Small intestine (tissue), 7 donors: ENCODE measurements at regions not wholly inside any gene's neighbourhood (a gene's known extent, or its start where the extent isn't known, plus 50 kb on each side); places are given as distances from the start of the nearest gene placed in this dataset.

ENCODE experiments used
- DNase-seq, 2 donors: peaks; one replicate each; pipeline versions ENCODE4 v3.0.0 to v3.0.0-alpha.2; 2013
- FAIRE-seq: peaks from 2 replicates; lab custom pipeline; 2012; peaks lifted over from hg19 to GRCh38; lab: Jason Lieb, UNC
- H3K27ac ChIP-seq, 3 donors: one replicate each; pipeline ENCODE4 v1.5.1; 2013; ENCODE audit warnings: low read length in 2 of 3, mild to moderate bottlenecking in 2 of 3, control low read depth in 1 of 3, inconsistent platforms in 1 of 3, low read depth in 1 of 3, moderate library complexity in 1 of 3
- H3K27me3 ChIP-seq, 3 donors: one replicate each; pipeline ENCODE4 v1.6.1; 2013; ENCODE audit warnings: low read length in 3 of 3, inconsistent platforms in 1 of 3; ENCODE audit not compliant: control insufficient read depth in 3 of 3, insufficient read depth in 3 of 3
- H3K36me3 ChIP-seq, 3 donors: one replicate each; pipeline ENCODE4 v1.6.1; 2013; ENCODE audit warnings: low read length in 3 of 3, inconsistent platforms in 1 of 3, low read depth in 1 of 3, mild to moderate bottlenecking in 1 of 3, moderate library complexity in 1 of 3; ENCODE audit not compliant: control insufficient read depth in 3 of 3, insufficient read depth in 2 of 3
- H3K4me1 ChIP-seq, 3 donors: one replicate each; pipeline ENCODE4 v1.6.1; 2013; ENCODE audit warnings: low read length in 2 of 3, inconsistent platforms in 1 of 3, low read depth in 1 of 3, mild to moderate bottlenecking in 1 of 3, moderate library complexity in 1 of 3; ENCODE audit not compliant: control insufficient read depth in 3 of 3, insufficient read depth in 2 of 3
- H3K4me3 ChIP-seq, 3 donors: one replicate each; pipeline ENCODE4 v1.5.1; 2013; ENCODE audit warnings: low read length in 3 of 3, control low read depth in 1 of 3, inconsistent platforms in 1 of 3, low read depth in 1 of 3, mild to moderate bottlenecking in 1 of 3, moderate library complexity in 1 of 3
- H3K9me3 ChIP-seq, 2 donors: one replicate each; pipeline ENCODE4 v1.6.1; 2013; ENCODE audit warnings: low read depth in 1 of 2, low read length in 1 of 2; ENCODE audit not compliant: control insufficient read depth in 2 of 2, insufficient read depth in 1 of 2
- WGBS, 3 donors: extraction: QIAGEN DNeasy Blood & Tissue Kit; methylation state at CpG; one replicate each; pipeline ENCODE4 v1.1.7; 2013; 5-methylcytosine and 5-hydroxymethylcytosine counted together
- donor health status: healthy with polysubstance abuse.
- donor health status: control.
- donor health status: control.
- donor health status: Bipolar disorder and iron deficiency.
- donor health status: healthy.

- 70 to 80% (median 73%) methylated on average over 6 of the region's 6 CpGs for WGBS, 3 donors
- Histone ChIP-seq H3K4me3 (no peak overlapping the region), H3K4me1 (peaks cover 0 to 4% (median 0%) of the 10 kb centered on the region in 3 donors), H3K9me3 (no peaks in the 10 kb centered on the region), H3K36me3 (no peaks in the 10 kb centered on the region), H3K27ac (no peak overlapping the region), H3K27me3 (peaks cover 0 to 4% (median 0%) of the 10 kb centered on the region in 3 donors)
- DNase-seq (no peak), FAIRE-seq (no peak)
These were observed 358.9 kb downstream of the TNS1 start for GRCh38 chr2:217643789-217644301.

- no peak overlapping the region for H3K4me3 ChIP-seq
- no peaks in the 10 kb centered on the region for H3K9me3 ChIP-seq
- WGBS, 3 donors = 77 to 83% (median 82%) methylated on average over 6 of the region's 6 CpGs
- no peak overlapping the region for H3K27ac ChIP-seq
- peaks cover 0 to 4% (median 0%) of the 10 kb centered on the region in 3 donors for H3K27me3 ChIP-seq
- no peak for DNase-seq
- no peak for FAIRE-seq
- H3K4me1 ChIP-seq = peaks cover 0 to 4% (median 0%) of the 10 kb centered on the region in 3 donors
- H3K36me3 ChIP-seq = no peaks in the 10 kb centered on the region
These were observed 359.9 kb downstream of the TNS1 start for GRCh38 chr2:217642944-217643343.

- H3K9me3 ChIP-seq = no peaks in the 10 kb centered on the region
- H3K4me3 ChIP-seq = no peak overlapping the region
- 61 to 76% (median 68%) methylated on average over 2 of the region's 2 CpGs for WGBS, 3 donors
- peaks cover 0 to 4% (median 0%) of the 10 kb centered on the region in 3 donors for H3K4me1 ChIP-seq
- H3K27ac ChIP-seq = no peak overlapping the region
- H3K27me3 ChIP-seq = peaks cover 0 to 4% (median 0%) of the 10 kb centered on the region in 3 donors
- FAIRE-seq (no peak), DNase-seq (no peak)
- no peaks in the 10 kb centered on the region for H3K36me3 ChIP-seq
These were observed 360.8 kb downstream of the TNS1 start for GRCh38 chr2:217641960-217642359.

- Histone ChIP-seq H3K27ac (no peak overlapping the region), H3K36me3 (no peaks in the 10 kb centered on the region), H3K4me1 (peaks cover 0 to 4% (median 0%) of the 10 kb centered on the region in 3 donors), H3K27me3 (peaks cover 0 to 4% (median 0%) of the 10 kb centered on the region in 3 donors), H3K4me3 (no peak overlapping the region), H3K9me3 (no peaks in the 10 kb centered on the region)
- WGBS, 3 donors = 77 to 90% (median 86%) methylated on average over 2 of the region's 2 CpGs
- DNase-seq (no peak), FAIRE-seq (no peak)
These were observed 363.3 kb downstream of the TNS1 start for GRCh38 chr2:217639481-217639880.

- Histone ChIP-seq H3K36me3 (no peaks in the 10 kb centered on the region), H3K27ac (no peak overlapping the region), H3K9me3 (no peaks in the 10 kb centered on the region), H3K4me1 (peaks cover 0 to under 1% (median 0%) of the 10 kb centered on the region in 3 donors), H3K27me3 (peaks cover 0 to 4% (median 0%) of the 10 kb centered on the region in 3 donors), H3K4me3 (no peak overlapping the region)
- DNase-seq (no peak), FAIRE-seq (no peak)
- 93 to 95% (median 94%) methylated on average over 4 of the region's 4 CpGs for WGBS, 3 donors
These were observed 364.3 kb downstream of the TNS1 start for GRCh38 chr2:217638533-217638932.

GRCh38 chr2:217638031-217638430 lies 364.8 kb downstream of the TNS1 start:
- no peaks in the 10 kb centered on the region for H3K9me3 ChIP-seq
- 56 to 89% (median 63%) methylated on average over 2 of the region's 2 CpGs for WGBS, 3 donors
- no peak overlapping the region for H3K4me3 ChIP-seq
- no peak for FAIRE-seq
- H3K27me3 ChIP-seq = peaks cover 0 to 4% (median 0%) of the 10 kb centered on the region in 3 donors
- H3K27ac ChIP-seq = no peak overlapping the region
- no peaks in the 10 kb centered on the region for H3K36me3 ChIP-seq
- DNase-seq = no peak
- no peaks in the 10 kb centered on the region for H3K4me1 ChIP-seq

GRCh38 chr2:217636991-217637561 lies 365.7 kb downstream of the TNS1 start:
- DNase-seq (no peak), FAIRE-seq (no peak)
- peaks cover 0 to 4% (median 0%) of the 10 kb centered on the region in 3 donors for H3K27me3 ChIP-seq
- no peak overlapping the region for H3K27ac ChIP-seq
- H3K9me3 ChIP-seq = no peaks in the 10 kb centered on the region
- no peaks in the 10 kb centered on the region for H3K4me1 ChIP-seq
- no peaks in the 10 kb centered on the region for H3K36me3 ChIP-seq
- no peak overlapping the region for H3K4me3 ChIP-seq
- WGBS, 3 donors = 80 to 85% (median 84%) methylated on average over 9 of the region's 9 CpGs

GRCh38 chr2:217636578-217636977 lies 366.2 kb downstream of the TNS1 start:
- H3K36me3 ChIP-seq = no peaks in the 10 kb centered on the region
- no peaks in the 10 kb centered on the region for H3K9me3 ChIP-seq
- no peak overlapping the region for H3K4me3 ChIP-seq
- DNase-seq (no peak), FAIRE-seq (no peak)
- H3K27me3 ChIP-seq = peaks cover 0 to 1% (median 0%) of the 10 kb centered on the region in 3 donors
- H3K27ac ChIP-seq = no peak overlapping the region
- 67 to 83% (median 81%) methylated on average over 5 of the region's 5 CpGs for WGBS, 3 donors
- no peaks in the 10 kb centered on the region for H3K4me1 ChIP-seq
